ENCODE measurements at regions not wholly inside any gene's neighbourhood (a gene's known extent, or its start where the extent isn't known, plus 50 kb on each side); places are given as distances from the start of the nearest gene placed in this dataset.

DNA sequence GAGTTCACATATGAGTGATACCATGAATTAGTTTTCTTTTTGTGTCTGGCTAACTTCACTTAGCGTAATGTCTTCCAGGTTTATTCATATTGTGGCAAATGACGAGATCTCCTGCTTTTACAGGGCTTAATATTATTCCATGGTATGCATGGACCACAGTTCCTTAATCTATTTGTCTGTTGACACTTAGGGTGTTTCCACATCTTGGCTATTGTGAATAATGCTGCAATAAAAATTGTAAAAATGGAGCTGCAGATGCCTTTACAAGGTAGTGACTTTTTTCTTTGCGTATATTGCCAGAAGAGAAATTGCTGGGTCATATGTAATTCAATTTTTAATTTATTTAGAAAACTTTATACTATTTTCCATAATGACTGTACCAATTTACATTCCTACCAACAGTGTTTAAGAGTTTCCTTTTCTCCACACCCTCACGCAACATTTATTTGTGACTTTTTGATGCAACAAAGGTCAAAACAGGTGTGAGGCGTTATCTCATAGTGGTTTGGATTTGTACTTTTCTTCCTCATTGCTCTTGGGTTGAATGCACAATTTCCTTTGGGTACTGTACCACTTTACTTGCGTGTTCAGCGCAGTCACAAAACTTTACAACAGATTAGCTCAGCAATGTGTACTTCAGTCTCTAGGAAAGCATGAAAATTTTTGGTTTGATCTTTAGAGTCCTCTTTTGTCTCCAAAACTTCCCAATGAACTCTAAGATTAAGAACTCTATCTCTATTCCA is 240.8 kb downstream of the PPARGC1A start:
- TF ChIP-seq, protein P1, sequence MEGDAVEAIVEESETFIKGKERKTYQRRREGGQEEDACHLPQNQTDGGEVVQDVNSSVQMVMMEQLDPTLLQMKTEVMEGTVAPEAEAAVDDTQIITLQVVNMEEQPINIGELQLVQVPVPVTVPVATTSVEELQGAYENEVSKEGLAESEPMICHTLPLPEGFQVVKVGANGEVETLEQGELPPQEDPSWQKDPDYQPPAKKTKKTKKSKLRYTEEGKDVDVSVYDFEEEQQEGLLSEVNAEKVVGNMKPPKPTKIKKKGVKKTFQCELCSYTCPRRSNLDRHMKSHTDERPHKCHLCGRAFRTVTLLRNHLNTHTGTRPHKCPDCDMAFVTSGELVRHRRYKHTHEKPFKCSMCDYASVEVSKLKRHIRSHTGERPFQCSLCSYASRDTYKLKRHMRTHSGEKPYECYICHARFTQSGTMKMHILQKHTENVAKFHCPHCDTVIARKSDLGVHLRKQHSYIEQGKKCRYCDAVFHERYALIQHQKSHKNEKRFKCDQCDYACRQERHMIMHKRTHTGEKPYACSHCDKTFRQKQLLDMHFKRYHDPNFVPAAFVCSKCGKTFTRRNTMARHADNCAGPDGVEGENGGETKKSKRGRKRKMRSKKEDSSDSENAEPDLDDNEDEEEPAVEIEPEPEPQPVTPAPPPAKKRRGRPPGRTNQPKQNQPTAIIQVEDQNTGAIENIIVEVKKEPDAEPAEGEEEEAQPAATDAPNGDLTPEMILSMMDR (IDR thresholded peaks at IDR 0.05), result no peak
- TF ChIP-seq POLR2A (IDR thresholded peaks at IDR 0.05) (no peak), EP300 (IDR thresholded peaks at IDR 0.05) (no peak), POLR2AphosphoS5 (IDR thresholded peaks at IDR 0.05) (no peak)
